ENCODE measurements at regions not wholly inside any gene's neighbourhood (a gene's known extent, or its start where the extent isn't known, plus 50 kb on each side); places are given as distances from the start of the nearest gene placed in this dataset.

DNA sequence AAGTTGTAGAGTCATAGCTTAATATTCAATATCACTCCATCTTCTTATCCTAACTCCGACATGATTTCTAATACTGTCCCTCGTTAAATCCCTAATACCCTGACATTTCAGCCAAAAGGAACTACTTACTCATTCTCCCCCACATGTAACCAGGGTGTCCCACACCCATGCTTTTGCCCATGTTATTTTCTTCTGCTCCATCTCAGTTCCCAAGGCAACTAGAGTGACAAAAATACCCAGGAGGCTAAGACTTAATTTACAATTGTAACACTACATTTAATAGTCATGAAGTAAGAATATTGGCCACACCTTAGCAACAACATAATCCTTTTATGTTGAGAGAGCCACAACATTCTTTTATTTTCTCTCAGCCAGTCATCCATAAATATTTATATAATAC lies 248.5 kb upstream of the TGFBR2 start:
- Histone ChIP-seq H3K27me3 (ENCODE audit: control insufficient read depth in 2 of 2, insufficient read depth in 2 of 2, low read length in 2 of 2) (no peaks in the 10 kb centered on the region), H3K9ac (ENCODE audit: insufficient read depth, low read length, poor library complexity, severe bottlenecking) (no peak overlapping the region), H3K79me2 (ENCODE audit: insufficient read depth, low read length) (no peaks in the 10 kb centered on the region), H3K27ac (ENCODE audit: low read depth in 1 of 2, low read length in 2 of 2) (no peak overlapping the region), H3K9me3 (replicated peaks in 1 of 2; ENCODE audit: control insufficient read depth in 1 of 2, insufficient read depth in 1 of 2, low read length in 2 of 2) (no peaks in the 10 kb centered on the region), H3K4me3 (replicated peaks in 1 of 3; ENCODE audit: low read depth in 2 of 3, low read length in 3 of 3) (no peak overlapping the region), H3K4me2 (replicated peaks; ENCODE audit: extremely low read depth, low read length, poor library complexity, severe bottlenecking) (no peak overlapping the region), H3K4me1 (ENCODE audit: control insufficient read depth in 1 of 2, insufficient read depth in 2 of 2, low read length in 2 of 2) (peaks cover 5% of the 10 kb centered on the region in 2 donors), H4K20me1 (ENCODE audit: insufficient read depth, low read length) (no peaks in the 10 kb centered on the region), H2AFZ (ENCODE audit: insufficient read depth, low read depth, low read length, poor library complexity, severe bottlenecking) (no peak overlapping the region), H3K36me3 (replicated peaks in 1 of 2; ENCODE audit: control insufficient read depth in 1 of 2, insufficient read depth in 2 of 2, low read length in 2 of 2) (no peaks in the 10 kb centered on the region)
- Mint-ChIP-seq H3K9me3 (peaks cover 0 to 3% (median 0%) of the 10 kb centered on the region in 7 donors), H3K36me3 (no peaks in the 10 kb centered on the region), H3K27me3 (ENCODE audit: low read depth in 3 of 3) (peaks cover 0 to 2% (median 0%) of the 10 kb centered on the region in 3 donors), H3K27ac (no peak overlapping the region), H3K4me3 (no peak overlapping the region), H3K4me1 (peaks cover 5% of the 10 kb centered on the region)
- 100% methylated on average over 2 of the region's 2 CpGs for WGBS (ENCODE audit: insufficient coverage)
- intact Hi-C loops (cut with micrococcal nuclease), result no loop called here
- DNase-seq, result no peak
- TF ChIP-seq, protein P1, sequence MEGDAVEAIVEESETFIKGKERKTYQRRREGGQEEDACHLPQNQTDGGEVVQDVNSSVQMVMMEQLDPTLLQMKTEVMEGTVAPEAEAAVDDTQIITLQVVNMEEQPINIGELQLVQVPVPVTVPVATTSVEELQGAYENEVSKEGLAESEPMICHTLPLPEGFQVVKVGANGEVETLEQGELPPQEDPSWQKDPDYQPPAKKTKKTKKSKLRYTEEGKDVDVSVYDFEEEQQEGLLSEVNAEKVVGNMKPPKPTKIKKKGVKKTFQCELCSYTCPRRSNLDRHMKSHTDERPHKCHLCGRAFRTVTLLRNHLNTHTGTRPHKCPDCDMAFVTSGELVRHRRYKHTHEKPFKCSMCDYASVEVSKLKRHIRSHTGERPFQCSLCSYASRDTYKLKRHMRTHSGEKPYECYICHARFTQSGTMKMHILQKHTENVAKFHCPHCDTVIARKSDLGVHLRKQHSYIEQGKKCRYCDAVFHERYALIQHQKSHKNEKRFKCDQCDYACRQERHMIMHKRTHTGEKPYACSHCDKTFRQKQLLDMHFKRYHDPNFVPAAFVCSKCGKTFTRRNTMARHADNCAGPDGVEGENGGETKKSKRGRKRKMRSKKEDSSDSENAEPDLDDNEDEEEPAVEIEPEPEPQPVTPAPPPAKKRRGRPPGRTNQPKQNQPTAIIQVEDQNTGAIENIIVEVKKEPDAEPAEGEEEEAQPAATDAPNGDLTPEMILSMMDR (IDR thresholded peaks at IDR 0.05), result no peak

DNA sequence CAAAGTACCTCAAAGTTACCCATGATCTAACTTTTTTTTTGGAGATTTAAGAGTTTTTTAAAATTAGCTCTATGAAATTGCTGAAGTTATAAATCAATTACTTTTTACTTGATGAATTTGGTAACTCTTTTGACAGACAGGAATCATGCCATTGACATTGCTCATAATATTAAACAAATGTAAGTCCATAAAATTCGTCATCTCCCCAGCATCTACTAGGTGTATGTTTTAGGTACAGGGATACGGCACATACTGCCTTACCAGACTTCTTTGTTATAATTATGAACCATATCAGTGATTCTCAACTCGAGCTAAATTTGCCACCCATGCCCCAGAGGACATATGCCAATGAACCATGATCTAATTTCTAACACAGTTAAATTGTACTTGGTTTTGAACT lies 247.5 kb upstream of the TGFBR2 start:
- Histone ChIP-seq H3K4me2 (replicated peaks; ENCODE audit: extremely low read depth, low read length, poor library complexity, severe bottlenecking) (no peak overlapping the region), H3K4me3 (replicated peaks in 1 of 3; ENCODE audit: low read depth in 2 of 3, low read length in 3 of 3) (no peak overlapping the region), H3K27ac (ENCODE audit: low read depth in 1 of 2, low read length in 2 of 2) (no peak overlapping the region), H3K36me3 (replicated peaks in 1 of 2; ENCODE audit: control insufficient read depth in 1 of 2, insufficient read depth in 2 of 2, low read length in 2 of 2) (no peaks in the 10 kb centered on the region), H3K27me3 (ENCODE audit: control insufficient read depth in 2 of 2, insufficient read depth in 2 of 2, low read length in 2 of 2) (no peaks in the 10 kb centered on the region), H2AFZ (ENCODE audit: insufficient read depth, low read depth, low read length, poor library complexity, severe bottlenecking) (no peak overlapping the region), H3K9ac (ENCODE audit: insufficient read depth, low read length, poor library complexity, severe bottlenecking) (no peak overlapping the region), H3K9me3 (replicated peaks in 1 of 2; ENCODE audit: control insufficient read depth in 1 of 2, insufficient read depth in 1 of 2, low read length in 2 of 2) (no peaks in the 10 kb centered on the region), H3K4me1 (ENCODE audit: control insufficient read depth in 1 of 2, insufficient read depth in 2 of 2, low read length in 2 of 2) (peaks cover 5% of the 10 kb centered on the region in 2 donors), H4K20me1 (ENCODE audit: insufficient read depth, low read length) (no peaks in the 10 kb centered on the region), H3K79me2 (ENCODE audit: insufficient read depth, low read length) (no peaks in the 10 kb centered on the region)
- Mint-ChIP-seq H3K4me3 (no peak overlapping the region), H3K36me3 (no peaks in the 10 kb centered on the region), H3K4me1 (peaks cover 5% of the 10 kb centered on the region), H3K9me3 (peaks cover 0 to 4% (median 0%) of the 10 kb centered on the region in 7 donors), H3K27ac (no peak overlapping the region), H3K27me3 (ENCODE audit: low read depth in 3 of 3) (peaks cover 0 to 2% (median 0%) of the 10 kb centered on the region in 3 donors)
- no peak for DNase-seq
- TF ChIP-seq, protein P1 (IDR thresholded peaks at IDR 0.05), result no peak
- WGBS (ENCODE audit: insufficient coverage), result no CpG with 5 or more reads among the region's 3 CpGs
- intact Hi-C loops (cut with micrococcal nuclease), result no loop called here

Measured in CD14-positive monocyte (primary cell).